Ramos (cell line): ENCODE measurements at regions not wholly inside any gene's neighbourhood (a gene's known extent, or its start where the extent isn't known, plus 50 kb on each side); places are given as distances from the start of the nearest gene placed in this dataset.

ENCODE experiments used
- in situ Hi-C: fragments of 300-500 bp; cut with MboI; formaldehyde crosslinking; loops from one replicate; pipeline ENCODE4 v1.14.3; 2022; ENCODE audit warnings: low sequenced_read_pairs; ENCODE audit not compliant: unreplicated experiment

GRCh38 chr16:86894029-86894567 is 315.7 kb downstream of the FOXL1 start:
- in situ Hi-C loops = no loop called here

DNA sequence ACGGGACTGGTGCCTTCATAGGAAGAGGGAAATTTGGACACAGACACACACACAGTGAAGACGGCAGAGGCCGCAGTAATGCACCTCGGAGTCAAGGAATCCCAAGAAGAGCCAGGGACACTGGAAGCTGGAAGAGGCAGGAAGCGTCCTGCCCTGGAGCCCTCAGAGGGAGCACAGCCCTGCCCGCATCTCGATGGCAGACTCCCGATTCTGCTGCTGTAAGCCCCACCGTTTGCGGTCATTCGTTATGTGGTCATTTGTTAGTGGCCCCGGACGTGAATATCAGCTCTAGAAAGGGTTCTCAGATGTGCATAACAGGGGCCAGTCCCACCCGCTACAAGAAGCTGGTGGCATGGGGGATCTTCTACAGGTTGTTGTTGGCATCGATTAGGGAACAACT is 316.6 kb downstream of the FOXL1 start:
- in situ Hi-C loops = no loop called here

- in situ Hi-C loops = no loop called here
Measured at GRCh38 chr16:86895606-86896005, 317.3 kb downstream of the FOXL1 start.

GRCh38 chr16:86896976-86897375 is 318.6 kb downstream of the FOXL1 start:
- in situ Hi-C loops = no loop called here

GRCh38 chr16:86897486-86897885 is 319.1 kb downstream of the FOXL1 start:
- in situ Hi-C loops = no loop called here

GRCh38 chr16:86898386-86898785 is 320.0 kb downstream of the FOXL1 start:
- in situ Hi-C loops = no loop called here

GRCh38 chr16:86899151-86899550 is 320.8 kb downstream of the FOXL1 start:
- in situ Hi-C loops = no loop called here

GRCh38 chr16:86899757-86900156 is 321.4 kb downstream of the FOXL1 start:
- in situ Hi-C loops = no loop called here

GRCh38 chr16:86901483-86901882 is 323.1 kb downstream of the FOXL1 start:
- in situ Hi-C loops = no loop called here

GRCh38 chr16:86902656-86903001 is 324.3 kb downstream of the FOXL1 start:
- in situ Hi-C loops = no loop called here

DNA sequence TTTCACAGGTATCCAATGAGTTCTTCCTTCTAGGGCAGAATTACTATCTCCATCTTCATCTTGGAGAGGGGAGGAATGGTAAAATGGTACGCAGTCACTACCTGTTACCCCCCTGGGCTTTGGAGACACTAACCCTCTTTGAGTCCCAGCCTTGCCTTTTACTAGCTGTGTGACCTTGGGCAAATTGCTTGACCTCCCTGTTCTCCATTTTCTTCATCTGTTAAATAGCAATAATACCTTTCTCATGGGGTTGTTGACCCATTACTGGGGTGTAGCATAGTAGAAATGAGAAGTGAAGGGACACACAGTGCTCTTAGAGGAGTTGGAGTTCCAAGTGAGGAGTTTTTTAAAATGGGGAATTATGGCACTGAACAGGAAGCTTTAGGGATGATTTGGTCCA is 324.7 kb downstream of the FOXL1 start:
- in situ Hi-C loops = no loop called here

GRCh38 chr16:86905302-86905701 is 327.0 kb downstream of the FOXL1 start:
- in situ Hi-C loops = no loop called here

GRCh38 chr16:86906623-86907022 is 328.3 kb downstream of the FOXL1 start:
- in situ Hi-C loops = no loop called here

DNA sequence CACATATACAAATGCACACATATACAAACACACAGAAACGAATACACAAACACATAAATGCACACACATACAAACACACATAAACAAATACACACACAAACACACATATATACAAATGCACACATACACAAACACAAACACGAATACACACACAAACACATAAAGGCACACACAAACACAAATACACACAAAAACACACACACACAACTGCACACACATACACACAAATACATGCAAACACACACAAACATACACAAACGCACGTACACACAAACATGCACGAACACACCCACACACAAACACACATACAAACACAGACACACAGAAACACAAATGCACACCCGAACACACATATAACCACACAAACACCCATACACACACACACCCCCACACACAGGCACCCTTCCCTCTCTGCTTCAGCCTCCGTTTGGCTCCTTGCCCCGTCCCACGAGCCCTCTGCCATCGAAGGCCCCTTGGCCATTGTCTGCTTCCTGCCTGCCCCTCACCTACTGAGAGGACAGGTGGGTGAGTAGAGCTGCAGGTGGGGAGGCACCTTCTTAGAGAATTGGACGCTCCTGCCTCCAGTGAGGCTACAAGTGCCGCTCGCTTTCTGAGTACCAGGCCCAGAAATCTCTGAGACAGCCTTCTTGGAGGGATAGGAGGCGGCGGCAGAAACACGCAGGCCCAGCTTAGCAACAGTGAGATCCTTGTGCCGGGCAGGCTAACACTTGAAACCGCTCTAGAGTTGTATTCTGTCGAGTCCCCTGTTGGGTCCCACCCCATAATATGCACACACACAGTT is 331.2 kb downstream of the FOXL1 start:
- in situ Hi-C loops = no loop called here

DNA sequence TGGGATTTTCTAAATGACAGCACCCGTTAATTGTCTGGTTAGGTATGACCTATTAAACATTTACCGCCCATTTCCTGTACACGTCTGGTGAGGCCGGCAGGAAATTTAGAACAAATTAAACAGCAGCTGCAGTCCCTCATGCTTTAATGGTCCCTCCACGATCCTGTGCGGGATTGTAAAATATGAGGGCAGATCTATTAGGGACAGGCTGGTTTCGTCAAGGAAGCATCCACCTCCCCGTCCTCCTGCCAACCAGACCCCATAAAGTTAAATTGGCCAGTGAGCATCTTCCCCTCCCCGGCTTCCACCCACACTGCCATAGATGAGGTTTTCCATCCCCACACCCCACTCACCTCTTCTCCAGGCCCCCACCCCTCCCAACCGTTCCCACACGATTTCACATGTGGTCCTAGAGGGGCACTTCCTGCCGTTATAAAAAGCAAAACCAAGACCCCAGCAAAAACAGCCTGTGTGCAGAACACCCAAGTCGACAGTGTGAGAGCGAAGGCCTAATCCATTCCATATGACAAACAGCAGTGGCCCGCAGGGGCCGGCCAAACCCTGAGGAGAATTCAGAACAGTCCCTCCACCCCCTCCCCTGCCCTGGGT is 331.9 kb downstream of the FOXL1 start:
- in situ Hi-C loops = no loop called here

GRCh38 chr16:86911437-86911958 is 333.1 kb downstream of the FOXL1 start:
- in situ Hi-C loops = no loop called here

DNA sequence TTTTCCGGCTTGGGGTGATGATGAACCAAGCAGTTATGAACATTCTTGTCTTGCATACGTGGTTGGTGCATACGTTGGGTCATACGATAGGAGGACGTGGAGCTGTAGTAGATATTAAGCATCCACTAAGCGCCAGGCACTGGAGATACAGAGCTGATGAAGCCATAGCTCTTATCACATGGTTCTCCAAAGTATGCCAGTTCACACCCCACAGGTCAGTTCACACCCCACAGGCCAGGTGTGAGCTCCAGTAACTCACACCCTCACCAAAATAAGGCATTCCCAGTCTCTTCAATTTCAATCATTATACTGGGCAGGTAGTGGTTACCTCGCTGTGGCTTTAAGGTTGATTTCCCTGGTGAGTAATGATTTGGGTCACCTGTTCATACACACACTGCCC is 335.5 kb downstream of the FOXL1 start:
- in situ Hi-C loops = no loop called here

DNA sequence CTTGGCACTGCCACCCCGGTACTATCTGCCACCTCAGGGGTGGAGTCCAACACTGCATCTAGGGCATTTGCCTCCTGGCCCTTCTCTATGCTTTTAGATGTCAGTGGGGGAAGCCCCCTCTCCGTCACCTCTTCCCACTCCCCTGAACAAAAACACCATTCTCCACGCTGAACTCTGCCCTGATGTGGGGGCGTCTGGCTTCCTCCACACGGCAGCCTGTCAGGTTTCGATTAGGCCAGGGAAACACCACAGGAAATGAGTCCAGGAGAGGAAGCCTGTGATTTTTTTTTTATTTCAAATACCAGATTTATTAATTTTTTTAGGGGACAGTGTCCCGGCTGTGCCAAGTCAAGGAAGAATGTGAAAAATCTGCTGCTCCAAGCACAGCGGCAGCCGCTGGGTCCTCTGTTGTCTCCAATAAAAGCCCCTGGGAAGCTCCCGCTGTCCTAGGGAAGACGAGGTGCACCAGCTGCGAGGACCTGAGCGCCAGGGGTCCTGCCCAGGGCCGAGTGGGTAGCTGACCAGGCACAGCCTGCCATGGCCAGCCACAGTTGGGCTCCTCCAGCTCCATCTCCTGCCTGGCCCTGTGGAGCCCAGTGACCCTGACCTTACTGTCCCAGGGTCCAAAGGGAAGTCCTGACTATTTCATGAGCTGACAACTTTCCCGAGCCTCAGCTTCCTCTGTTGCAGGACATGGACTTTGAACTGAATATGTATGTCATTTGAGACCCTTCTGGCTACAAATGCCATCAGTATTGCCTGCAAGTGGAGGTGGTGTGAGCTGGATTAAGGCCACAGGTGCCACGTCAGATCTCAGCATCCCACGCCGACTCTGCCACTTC is 336.7 kb downstream of the FOXL1 start:
- in situ Hi-C loops = no loop called here

GRCh38 chr16:86917471-86918365 is 339.4 kb downstream of the FOXL1 start:
- in situ Hi-C loops = no loop called here

GRCh38 chr16:86918637-86919036 is 340.3 kb downstream of the FOXL1 start:
- in situ Hi-C loops = no loop called here
